NCI-H1417 treated with DMSO at 0.1 percent for 48 hours (cell line): ENCODE measurements at regions not wholly inside any gene's neighbourhood (a gene's known extent, or its start where the extent isn't known, plus 50 kb on each side); places are given as distances from the start of the nearest gene placed in this dataset.
"Not testable (repeated sequence)": the region's sequence is repeated elsewhere in the genome, so short reads cannot be mapped to it uniquely, and the experiment has no call there.

Experiments
- DNase-seq: peaks from one replicate; lab custom pipeline; 2025; lab: John Stamatoyannopoulos, UW

DNA sequence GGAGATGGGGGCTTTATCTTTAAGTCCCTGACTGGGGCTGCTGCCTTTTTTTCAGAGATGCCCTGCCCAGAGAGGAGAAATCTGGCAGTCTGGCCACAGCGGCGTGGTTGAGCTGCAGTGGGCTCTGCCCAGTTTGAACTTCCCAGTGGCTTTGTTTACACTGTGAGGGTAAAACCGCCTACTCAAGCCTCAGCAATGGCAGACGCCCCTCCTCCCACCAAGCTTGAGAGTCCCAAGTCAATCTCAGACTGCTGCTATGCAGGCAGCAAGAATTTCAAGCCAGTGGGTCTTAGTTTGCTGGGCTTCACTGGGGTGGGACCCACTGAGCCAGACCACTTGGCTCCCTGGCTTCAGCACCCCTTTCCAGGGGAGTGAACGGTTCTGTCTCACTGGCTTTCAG lies 76.4 kb upstream of the DNAJC1 start:
- not testable (repeated sequence) for DNase-seq

DNA sequence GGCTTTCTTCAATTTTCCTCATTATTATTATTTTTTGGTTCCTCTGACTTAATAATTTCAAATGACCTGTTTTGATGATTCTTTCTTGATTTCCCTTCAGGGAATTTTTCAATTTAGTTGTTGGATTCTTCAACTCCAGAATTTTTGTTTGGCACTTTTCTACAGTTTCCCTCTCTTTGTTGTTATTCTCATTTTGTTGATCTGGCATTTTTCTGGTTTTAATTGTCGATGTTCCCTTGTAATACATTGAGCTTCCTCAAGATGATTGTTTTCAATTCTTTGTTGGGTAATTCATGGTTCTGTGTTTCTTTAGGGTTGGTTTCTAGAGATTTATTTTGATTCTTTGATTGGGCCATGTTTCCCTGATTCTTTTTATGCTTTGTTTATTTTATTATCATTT lies 67.8 kb upstream of the DNAJC1 start:
- DNase-seq = no peak

DNA sequence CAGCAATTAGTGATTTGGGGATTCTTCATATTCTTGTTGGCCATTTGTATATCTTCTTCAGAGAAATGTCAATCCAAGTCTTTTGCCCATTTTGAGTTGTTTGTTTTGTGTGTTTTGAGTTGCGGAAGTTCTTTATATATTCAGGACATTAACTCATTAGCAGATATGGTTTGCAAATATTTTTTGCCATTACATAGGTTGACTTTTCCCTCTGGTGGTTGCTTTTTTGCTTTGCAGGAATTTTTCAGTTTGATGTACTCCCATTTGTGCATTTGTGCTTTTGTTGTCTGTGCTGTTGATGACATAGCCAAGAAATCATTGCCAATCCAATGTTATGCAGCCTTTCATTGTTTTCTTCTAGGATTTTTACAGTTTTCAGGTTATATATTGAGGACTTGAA lies 63.6 kb upstream of the DNAJC1 start:
- DNase-seq = no peak

DNA sequence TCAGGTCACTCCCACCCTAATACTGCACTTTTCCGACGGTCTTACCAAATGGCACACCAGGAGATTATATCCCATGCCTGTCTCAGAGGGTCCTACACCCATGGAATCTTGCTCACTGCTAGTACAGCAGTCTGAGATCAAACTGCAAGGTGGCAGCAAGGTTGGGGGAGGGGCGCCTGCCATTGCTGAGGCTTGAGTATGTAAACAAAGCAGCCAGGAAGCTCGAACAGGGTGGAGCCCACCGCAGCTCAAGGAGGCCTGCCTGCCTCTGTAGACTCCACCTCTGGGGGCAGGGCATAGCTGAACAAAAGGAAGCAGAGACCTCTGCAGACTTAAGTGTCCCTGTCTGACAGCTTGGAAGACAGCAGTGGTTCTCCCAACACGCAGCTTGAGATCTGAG lies 57.5 kb upstream of the DNAJC1 start:
- DNase-seq = not testable (repeated sequence)

DNA sequence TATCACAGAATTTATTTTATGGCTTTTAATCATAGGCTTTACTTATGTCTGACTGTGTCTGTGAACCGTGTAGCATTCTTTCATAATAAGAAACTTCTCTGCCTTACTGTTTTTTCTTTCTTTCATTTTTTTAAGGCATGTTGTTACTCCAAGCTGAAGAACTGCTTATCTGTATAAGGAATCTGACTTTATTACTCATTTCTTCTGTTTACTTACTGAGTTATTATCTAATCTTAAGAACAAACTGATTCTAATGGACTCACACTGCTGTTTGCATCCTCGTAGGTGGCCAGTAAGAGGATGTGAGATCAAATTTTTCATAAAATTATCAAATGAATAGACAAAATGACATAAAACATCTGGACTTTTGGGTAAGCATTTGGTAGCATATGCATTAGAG lies 54.7 kb upstream of the DNAJC1 start:
- DNase-seq = no peak

DNA sequence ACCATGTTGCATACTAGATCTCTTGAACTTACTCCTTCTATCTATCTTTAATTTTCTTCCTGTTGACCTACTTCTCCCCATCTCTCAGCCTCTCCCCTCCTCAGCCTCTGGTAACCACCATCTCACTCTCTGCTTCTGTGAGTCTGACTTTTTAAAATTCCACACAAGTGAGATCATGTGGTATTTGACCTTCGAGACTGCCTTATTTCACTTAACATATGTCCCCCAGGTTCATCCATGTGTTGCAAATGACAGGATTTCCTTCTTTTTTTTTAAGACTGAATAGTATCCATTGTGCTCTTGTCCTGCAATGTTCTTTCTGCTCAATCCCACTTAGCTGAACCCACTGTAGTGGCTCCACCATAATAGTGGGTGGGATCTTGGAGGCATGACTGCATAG lies 51.4 kb upstream of the DNAJC1 start:
- no peak for DNase-seq
